COLO668 (cell line): ENCODE measurements at regions not wholly inside any gene's neighbourhood (a gene's known extent, or its start where the extent isn't known, plus 50 kb on each side); places are given as distances from the start of the nearest gene placed in this dataset.
"Not testable (repeated sequence)": the region's sequence is repeated elsewhere in the genome, so short reads cannot be mapped to it uniquely, and the experiment has no call there.

Experiments used
- DNase-seq: peaks from one replicate; lab custom pipeline; 2025; ENCODE audit not compliant: unreplicated experiment; lab: John Stamatoyannopoulos, UW

DNA sequence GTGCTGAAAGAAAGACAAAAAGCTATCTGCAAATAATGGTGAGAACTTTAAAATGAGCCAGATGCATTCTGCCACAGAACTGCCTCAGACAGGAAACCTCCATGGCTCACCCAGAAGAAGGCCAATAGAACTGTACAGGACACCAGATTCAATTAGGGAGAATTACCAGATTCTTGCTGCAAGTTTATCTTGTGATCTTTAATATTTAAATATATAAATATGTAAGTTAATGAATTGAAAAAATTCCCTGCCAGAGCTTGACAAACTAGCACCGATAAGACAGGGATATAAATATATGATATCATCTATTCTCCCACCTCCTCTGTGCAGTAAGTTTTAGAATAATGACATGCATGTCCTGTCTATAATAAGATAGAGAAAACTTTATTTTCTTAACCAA, 252.8 kb downstream of the PLK2 start:
- DNase-seq = no peak

DNA sequence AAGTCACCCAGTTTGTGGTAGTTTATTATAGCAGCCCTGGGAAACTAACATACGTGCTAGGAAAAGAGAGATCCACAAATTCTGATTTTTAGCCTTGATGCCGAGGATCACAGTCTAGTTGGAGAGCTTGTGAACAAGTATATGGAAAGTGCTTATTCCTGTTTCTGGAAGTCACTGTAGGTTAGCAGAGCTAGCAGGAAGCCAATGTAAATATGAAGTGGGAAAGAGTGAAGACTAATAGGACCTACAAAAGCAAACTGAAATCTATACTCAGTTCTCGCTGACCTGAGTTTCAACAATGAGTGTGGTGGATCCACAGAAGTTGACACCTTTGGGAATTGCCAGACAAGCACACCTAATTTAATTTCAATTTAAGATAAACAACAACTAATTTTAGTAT, 254.9 kb downstream of the PLK2 start:
- no peak for DNase-seq

DNA sequence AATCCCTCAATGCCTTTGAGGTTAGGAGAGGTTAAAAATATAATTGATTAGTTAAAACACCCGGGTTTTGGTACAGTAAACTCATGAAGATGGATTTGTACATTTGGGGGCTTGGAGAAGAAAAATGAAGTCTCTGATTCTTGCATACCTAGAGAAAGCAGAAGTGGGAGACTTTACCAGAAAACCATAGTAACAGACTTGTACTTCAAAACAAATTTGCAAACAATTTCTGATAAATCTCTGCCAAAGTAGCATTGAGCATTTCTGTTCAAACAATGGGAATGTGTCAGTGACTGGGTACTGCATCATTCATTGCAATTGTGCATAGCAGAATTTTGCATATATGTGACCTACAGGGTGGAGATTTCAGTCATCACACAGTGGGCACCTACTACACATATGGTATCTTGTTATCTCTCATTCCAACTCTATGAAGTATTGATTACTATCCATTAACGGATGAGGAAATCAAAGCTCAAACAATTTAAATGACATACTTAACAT, 256.9 kb downstream of the PLK2 start:
- no peak for DNase-seq

DNA sequence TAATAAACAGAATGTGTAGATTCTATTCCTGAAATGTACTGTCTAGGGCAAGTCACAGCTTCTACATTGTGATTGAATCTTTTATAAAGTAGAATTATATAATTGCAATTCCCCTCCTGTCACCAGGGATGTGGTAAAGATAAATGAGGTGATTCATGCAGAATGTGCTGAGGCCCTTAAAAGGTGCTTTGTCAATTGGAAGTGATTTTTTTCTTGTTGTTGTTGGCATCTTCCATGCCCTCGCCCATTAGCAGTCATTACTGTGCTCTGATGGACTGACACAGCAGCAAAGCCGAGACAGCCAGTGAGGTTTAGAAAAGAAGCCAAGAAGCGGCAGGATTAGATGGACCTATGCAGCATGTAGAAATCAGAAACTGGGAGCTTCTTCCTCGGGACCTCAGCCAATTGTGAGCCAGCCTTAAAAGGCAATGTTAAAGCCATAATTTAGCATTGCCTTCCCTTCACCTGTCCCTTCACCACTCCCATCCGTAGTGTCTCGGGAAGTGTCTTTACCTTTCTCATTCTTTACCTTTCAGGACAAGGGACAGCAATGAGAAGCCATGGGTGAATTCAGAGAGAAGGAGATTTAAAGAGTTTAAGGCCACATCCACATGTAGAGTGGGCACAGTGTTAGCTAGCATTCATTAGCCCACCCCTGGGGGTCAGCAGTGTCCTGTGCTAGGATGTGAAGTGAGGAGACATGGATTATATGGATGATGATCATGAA, 257.8 kb downstream of the PLK2 start:
- DNase-seq = no peak

DNA sequence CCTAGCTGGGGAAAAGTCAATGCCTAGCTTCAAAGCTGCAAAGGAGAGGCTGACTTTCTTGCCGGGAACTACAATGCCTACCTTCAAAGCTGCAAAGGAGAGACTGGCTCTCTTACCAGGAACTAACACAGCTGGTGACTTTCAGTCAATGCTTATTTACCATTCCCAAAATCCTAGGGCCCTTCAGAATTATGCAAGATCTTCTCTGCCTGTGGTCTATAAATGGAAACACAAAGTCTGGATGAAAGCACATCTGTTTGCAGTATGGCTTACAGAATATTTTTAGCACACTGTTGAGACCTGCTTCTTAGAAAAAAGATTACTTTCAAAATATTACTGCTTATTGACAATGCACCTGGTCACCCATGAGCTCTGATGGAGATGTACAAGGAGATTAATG, 259.4 kb downstream of the PLK2 start:
- no peak for DNase-seq

- no peak for DNase-seq
Measured at GRCh38 chr5:58199087-58199486, 260.8 kb downstream of the PLK2 start.

- no peak for DNase-seq
Measured at GRCh38 chr5:58198330-58198729, 261.6 kb downstream of the PLK2 start.

GRCh38 chr5:58197875-58198274, 262.0 kb downstream of the PLK2 start:
- no peak for DNase-seq

- no peak for DNase-seq
Measured at GRCh38 chr5:58191443-58191842, 268.4 kb downstream of the PLK2 start.

GRCh38 chr5:58188262-58188651, 271.6 kb downstream of the PLK2 start:
- DNase-seq = no peak

GRCh38 chr5:58187432-58188261, 272.2 kb downstream of the PLK2 start:
- DNase-seq = no peak

GRCh38 chr5:58185801-58186200, 274.1 kb downstream of the PLK2 start:
- DNase-seq = no peak

GRCh38 chr5:58185397-58185796, 274.5 kb downstream of the PLK2 start:
- no peak for DNase-seq

DNA sequence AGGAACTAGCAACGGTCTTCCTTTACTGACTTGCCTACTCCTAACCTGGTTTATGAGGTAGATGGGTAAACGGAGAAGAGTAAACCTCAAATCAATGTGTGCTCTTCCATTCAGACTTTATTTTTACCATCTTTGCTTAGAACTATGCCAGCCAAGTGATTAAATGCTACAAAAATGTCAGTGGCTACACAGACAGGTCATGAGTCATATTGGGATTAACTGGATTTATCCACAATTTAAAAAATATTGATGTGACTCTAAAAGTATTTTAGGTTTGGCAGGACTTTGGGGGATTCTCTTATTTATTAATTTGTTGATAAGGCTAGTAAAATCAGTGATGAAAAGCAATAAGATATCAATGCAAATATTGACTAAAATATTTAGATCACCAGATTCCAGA, 275.0 kb downstream of the PLK2 start:
- DNase-seq = no peak

DNA sequence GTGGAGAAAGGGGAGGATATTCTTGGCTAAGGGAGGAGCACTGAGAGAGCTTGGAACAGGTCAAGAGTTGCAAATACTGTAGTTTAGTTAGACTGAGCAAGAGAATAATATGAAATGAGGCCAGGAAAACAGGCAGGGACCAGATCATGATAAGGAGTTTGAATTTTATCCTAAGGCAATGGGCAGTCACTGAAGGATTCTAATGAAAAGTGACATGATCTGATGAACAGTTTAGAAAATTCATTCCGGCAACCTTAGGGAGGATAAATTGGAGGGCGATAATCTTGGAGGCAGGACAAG, 276.1 kb downstream of the PLK2 start:
- DNase-seq = no peak

DNA sequence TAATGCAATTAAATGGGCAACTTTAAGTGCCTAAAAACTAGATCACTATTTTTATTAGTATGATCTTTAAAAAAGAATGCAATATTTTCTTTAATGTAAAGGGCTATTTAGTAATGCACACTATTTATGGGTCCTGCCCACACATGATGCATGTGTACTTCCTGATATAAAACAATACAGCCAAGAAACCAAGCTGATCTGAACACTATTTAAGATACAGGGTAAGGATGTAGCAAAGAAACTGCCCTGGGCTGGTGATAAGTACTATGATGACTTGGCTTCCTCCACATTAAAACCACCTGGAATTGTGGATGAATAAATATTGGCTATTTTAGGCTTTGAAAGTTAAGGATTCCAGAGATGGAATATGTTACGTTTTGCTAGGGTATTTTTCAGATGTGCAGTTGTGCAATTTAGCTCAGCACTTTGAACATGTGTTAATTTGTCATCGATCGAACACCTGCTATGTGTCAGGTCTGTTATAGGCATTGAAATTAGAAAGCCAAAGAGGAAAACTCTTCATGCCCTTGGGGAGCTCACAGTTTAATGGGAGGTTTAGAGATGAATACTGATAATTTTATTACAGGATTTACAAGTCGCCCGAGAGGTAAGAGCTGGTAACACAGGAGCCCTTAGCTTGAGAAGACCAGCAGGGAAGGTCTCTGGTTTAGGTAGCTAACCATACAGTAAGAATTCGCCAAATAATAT, 276.7 kb downstream of the PLK2 start:
- DNase-seq = no peak

GRCh38 chr5:58182287-58182841, 277.5 kb downstream of the PLK2 start:
- no peak for DNase-seq

GRCh38 chr5:58181578-58182286, 278.2 kb downstream of the PLK2 start:
- DNase-seq = no peak

- no peak for DNase-seq
Measured at GRCh38 chr5:58172946-58173345, 286.9 kb downstream of the PLK2 start.

- no peak for DNase-seq
Measured at GRCh38 chr5:58165152-58165551, 294.7 kb downstream of the PLK2 start.

GRCh38 chr5:58161889-58162288, 298.0 kb downstream of the PLK2 start:
- not testable (repeated sequence) for DNase-seq
